HL-60 (cell line): ENCODE measurements at regions not wholly inside any gene's neighbourhood (a gene's known extent, or its start where the extent isn't known, plus 50 kb on each side); places are given as distances from the start of the nearest gene placed in this dataset.

Experiments used
- DNase-seq, 2 experiments: peaks; one replicate each; pipeline ENCODE4 v3.0.0-alpha.2; 2010 to 2020; ENCODE audit warnings: low read depth in 1 of 2, low spot score in 1 of 2
- H3K27ac ChIP-seq: fragments of 250-450 bp; sonication (Bioruptor Pico); replicated peaks from 2 replicates; pipeline ENCODE4 v1.5.1; 2020; ENCODE audit warnings: mild to moderate bottlenecking, moderate library complexity
- H3K27me3 ChIP-seq: fragments of 250-450 bp; sonication (Bioruptor Pico); 2 replicates; pipeline ENCODE4 v1.5.1; 2021; ENCODE audit warnings: mild to moderate bottlenecking, moderate library complexity; ENCODE audit not compliant: insufficient read depth, poor library complexity, severe bottlenecking
- H3K4me3 ChIP-seq: replicated peaks from 2 replicates; pipeline ENCODE4 v1.5.1; 2011; ENCODE audit warnings: mild to moderate bottlenecking, control low read depth, low read length; ENCODE audit not compliant: insufficient read depth
- CTCF ChIP-seq: IDR thresholded peaks from one replicate; pipeline ENCODE4 v1.5.1; 2011; ENCODE audit warnings: low read length, control low read depth, inconsistent platforms; ENCODE audit not compliant: insufficient read depth
- GABPA ChIP-seq: IDR thresholded peaks from 2 replicates; pipeline ENCODE4 v1.6.1; 2012; ENCODE audit warnings: low read depth
- POLR2AphosphoS5 ChIP-seq: IDR thresholded peaks from 2 replicates; pipeline ENCODE4 v1.6.1; 2012; ENCODE audit warnings: low read depth
- REST ChIP-seq: IDR thresholded peaks from 2 replicates; pipeline ENCODE4 v1.6.1; 2012; ENCODE audit warnings: low read depth; ENCODE audit not compliant: insufficient replicate concordance
- SPI1 ChIP-seq: IDR thresholded peaks from 2 replicates; pipeline ENCODE4 v1.6.1; 2012; ENCODE audit warnings: low read depth, mild to moderate bottlenecking, borderline replicate concordance

DNA sequence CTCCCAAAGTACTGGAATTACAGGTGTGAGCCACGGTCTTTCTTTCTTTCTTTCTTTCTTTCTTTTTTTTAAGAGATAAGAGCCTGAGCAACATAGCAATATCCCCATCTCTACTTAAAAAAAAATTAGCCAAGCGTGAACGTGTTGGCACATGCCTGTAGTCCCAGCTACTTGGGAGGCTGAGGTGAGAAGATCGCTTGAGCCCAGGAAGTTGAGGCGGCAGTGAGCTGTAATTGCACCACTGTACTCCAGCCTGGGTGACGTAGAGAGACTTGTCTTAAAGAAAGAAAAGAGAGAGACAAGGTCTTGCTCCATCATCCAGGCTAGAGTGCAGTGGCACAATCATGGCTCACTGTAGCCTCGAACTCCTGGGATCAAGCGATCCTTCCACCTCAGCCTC, 162.0 kb upstream of the MLN start:
- Histone ChIP-seq H3K27ac (no peak overlapping the region), H3K4me3 (no peak overlapping the region), H3K27me3 (peaks cover 2% of the 10 kb centered on the region)
- TF ChIP-seq CTCF (no peak), GABPA (no peak), SPI1 (no peak), REST (no peak), POLR2AphosphoS5 (no peak)
- no peak for DNase-seq

GRCh38 chr6:33964387-33964786, 160.6 kb upstream of the MLN start:
- Histone ChIP-seq H3K27me3 (no peaks in the 10 kb centered on the region), H3K27ac (no peak overlapping the region), H3K4me3 (no peak overlapping the region)
- DNase-seq = no peak
- TF ChIP-seq GABPA = no peak

DNA sequence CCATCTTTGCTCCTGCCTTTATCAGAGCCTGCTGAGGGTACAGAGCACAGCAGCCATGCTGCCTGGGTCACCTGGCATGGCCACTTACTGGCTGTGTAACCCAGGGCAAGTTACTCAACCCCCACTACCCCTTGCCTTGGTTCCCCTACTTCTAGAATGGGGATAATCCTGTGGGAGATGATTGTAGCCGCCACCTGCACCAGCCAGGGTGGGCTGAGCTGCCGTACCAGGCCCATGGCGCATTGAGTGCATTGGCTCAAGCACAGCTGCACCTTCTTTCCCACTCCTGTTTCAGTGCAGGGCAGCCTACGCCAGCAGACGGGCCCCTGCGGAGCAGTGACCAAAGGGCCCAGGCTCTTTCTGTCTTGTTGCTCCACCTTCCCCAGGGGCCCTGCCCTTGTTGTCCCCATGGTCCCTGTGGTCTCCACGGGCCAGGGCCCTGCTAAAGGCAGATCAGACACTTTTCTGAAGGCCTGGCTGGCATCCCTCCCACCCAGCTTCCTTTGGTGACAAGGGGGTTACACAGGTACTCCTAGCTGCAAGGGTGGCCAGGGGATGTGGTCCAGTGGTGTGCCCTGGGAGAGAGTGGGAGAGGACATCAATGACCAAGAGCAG, 159.4 kb upstream of the MLN start:
- Histone ChIP-seq H3K4me3 (no peak overlapping the region), H3K27me3 (no peaks in the 10 kb centered on the region), H3K27ac (no peak overlapping the region)
- DNase-seq = no peak
- no peak for TF ChIP-seq GABPA
- TF ChIP-seq CTCF = no peak
- TF ChIP-seq REST = no peak
- TF ChIP-seq POLR2AphosphoS5 = no peak
- no peak for TF ChIP-seq SPI1

GRCh38 chr6:33962246-33963027, 158.6 kb upstream of the MLN start:
- no peak for DNase-seq
- Histone ChIP-seq H3K27ac (no peak overlapping the region), H3K4me3 (no peak overlapping the region), H3K27me3 (no peaks in the 10 kb centered on the region)
- TF ChIP-seq POLR2AphosphoS5 = no peak
- no peak for TF ChIP-seq GABPA
- no peak for TF ChIP-seq CTCF
- no peak for TF ChIP-seq REST
- TF ChIP-seq SPI1 = no peak
